HEK293T (cell line): ENCODE measurements at regions not wholly inside any gene's neighbourhood (a gene's known extent, or its start where the extent isn't known, plus 50 kb on each side); places are given as distances from the start of the nearest gene placed in this dataset.

ENCODE experiments used
- ARNT ChIP-seq: fragments of 450-650 bp; IDR thresholded peaks from 2 replicates; pipeline ENCODE4 v1.6.1; 2017; ENCODE audit warnings: mild to moderate bottlenecking
- CTBP1 ChIP-seq: fragments of 450-650 bp; IDR thresholded peaks from 2 replicates; pipeline ENCODE4 v1.6.1; 2016; ENCODE audit warnings: borderline replicate concordance
- ELF4 ChIP-seq: fragments of 450-650 bp; IDR thresholded peaks from 2 replicates; pipeline ENCODE4 v1.6.1; 2017; ENCODE audit warnings: antibody characterized with exemption
- FOXA1 ChIP-seq: fragments of 450-650 bp; IDR thresholded peaks from 2 replicates; pipeline ENCODE4 v1.6.1; 2016; ENCODE audit warnings: mild to moderate bottlenecking
- FOXM1 ChIP-seq: fragments of 450-650 bp; IDR thresholded peaks from 2 replicates; pipeline ENCODE4 v1.6.1; 2017; ENCODE audit warnings: mild to moderate bottlenecking, borderline replicate concordance
- HDGF ChIP-seq: fragments of 450-650 bp; IDR thresholded peaks from 2 replicates; pipeline ENCODE4 v1.6.1; 2017; ENCODE audit warnings: antibody characterized with exemption, borderline replicate concordance
- LEF1 ChIP-seq: fragments of 450-650 bp; IDR thresholded peaks from 2 replicates; pipeline ENCODE4 v1.6.1; 2017; ENCODE audit warnings: mild to moderate bottlenecking, borderline replicate concordance
- NFRKB ChIP-seq: fragments of 450-650 bp; IDR thresholded peaks from 2 replicates; pipeline ENCODE4 v1.6.1; 2016; ENCODE audit warnings: mild to moderate bottlenecking, moderate library complexity
- PKNOX1 ChIP-seq: fragments of 450-650 bp; IDR thresholded peaks from 2 replicates; pipeline ENCODE4 v1.6.1; 2016
- SP1 ChIP-seq: fragments of 450-650 bp; IDR thresholded peaks from 2 replicates; pipeline ENCODE4 v1.6.1; 2017
- SUZ12 ChIP-seq: fragments of 450-650 bp; IDR thresholded peaks from 2 replicates; pipeline ENCODE4 v1.6.1; 2016; ENCODE audit warnings: mild to moderate bottlenecking
- TARDBP ChIP-seq: fragments of 450-650 bp; IDR thresholded peaks from 2 replicates; pipeline ENCODE4 v1.6.1; 2016
- ZNF384 ChIP-seq: fragments of 450-650 bp; IDR thresholded peaks from 2 replicates; pipeline ENCODE4 v1.6.1; 2016

GRCh38 chr10:65046831-65047230 lies 1525.6 kb downstream of the REEP3 start:
- no peak for TF ChIP-seq CTBP1
- no peak for TF ChIP-seq ZNF384
- TF ChIP-seq SP1: no peak
- no peak for TF ChIP-seq LEF1
- no peak for TF ChIP-seq ELF4
- no peak for TF ChIP-seq SUZ12
- no peak for TF ChIP-seq FOXA1
- TF ChIP-seq PKNOX1: no peak
- TF ChIP-seq NFRKB: no peak
- TF ChIP-seq FOXM1: no peak
- TF ChIP-seq TARDBP: no peak
- TF ChIP-seq ARNT: no peak
- no peak for TF ChIP-seq HDGF
